ENCODE measurements at regions not wholly inside any gene's neighbourhood (a gene's known extent, or its start where the extent isn't known, plus 50 kb on each side); places are given as distances from the start of the nearest gene placed in this dataset.

- no peaks in the 10 kb centered on the region for H3K79me2 ChIP-seq (ENCODE audit: control insufficient read depth, low read length)
- H4K20me1 ChIP-seq (ENCODE audit: control insufficient read depth, insufficient read depth, low read depth, low read length), result no peaks in the 10 kb centered on the region
- TF ChIP-seq EZH2phosphoT487 (IDR thresholded peaks at IDR 0.05; ENCODE audit: borderline replicate concordance, low read length) (no peak), CTCF (IDR thresholded peaks at IDR 0.05; ENCODE audit: low read depth, low read length, poor library complexity, severe bottlenecking) (no peak)
- H3K4me3 ChIP-seq (ENCODE audit: low read length), result no peak overlapping the region
- H3F3A ChIP-seq (ENCODE audit: control insufficient read depth, insufficient read depth), result no peaks in the 10 kb centered on the region
- H3K27me3 ChIP-seq (ENCODE audit: control insufficient read depth, low read length), result 0 out of 2 replicates have a peak, but pooled peaks cover 3% of the 10 kb centered on the region
- H3K36me3 ChIP-seq (ENCODE audit: control insufficient read depth, low read length), result no peaks in the 10 kb centered on the region
- no peaks in the 10 kb centered on the region for H3K9me2 ChIP-seq (replicated peaks; ENCODE audit: control insufficient read depth, low read length)
- H3K4me1 ChIP-seq (ENCODE audit: control insufficient read depth, low read length), result no peaks in the 10 kb centered on the region
- H3K4me2 ChIP-seq (ENCODE audit: low read length), result no peak overlapping the region
- no peaks in the 10 kb centered on the region for H3K9me3 ChIP-seq (ENCODE audit: control insufficient read depth, insufficient read depth, low read length)
- H3K27ac ChIP-seq (ENCODE audit: low read depth, low read length), result no peak overlapping the region
Observed at GRCh38 chr15:39396979-39397615, 183.8 kb upstream of the THBS1 start.

- Histone ChIP-seq H3K79me2 (ENCODE audit: control insufficient read depth, low read length) (no peaks in the 10 kb centered on the region), H3K27me3 (ENCODE audit: control insufficient read depth, low read length) (0 out of 2 replicates have a peak, but pooled peaks cover 2% of the 10 kb centered on the region), H3K4me2 (ENCODE audit: low read length) (no peak overlapping the region), H3K9me2 (replicated peaks; ENCODE audit: control insufficient read depth, low read length) (no peaks in the 10 kb centered on the region), H3K4me3 (ENCODE audit: low read length) (no peak overlapping the region), H3F3A (ENCODE audit: control insufficient read depth, insufficient read depth) (no peaks in the 10 kb centered on the region), H3K36me3 (ENCODE audit: control insufficient read depth, low read length) (no peaks in the 10 kb centered on the region), H3K9me3 (ENCODE audit: control insufficient read depth, insufficient read depth, low read length) (no peaks in the 10 kb centered on the region), H3K4me1 (ENCODE audit: control insufficient read depth, low read length) (no peaks in the 10 kb centered on the region), H4K20me1 (ENCODE audit: control insufficient read depth, insufficient read depth, low read depth, low read length) (no peaks in the 10 kb centered on the region), H3K27ac (ENCODE audit: low read depth, low read length) (no peak overlapping the region)
- TF ChIP-seq EZH2phosphoT487 (IDR thresholded peaks at IDR 0.05; ENCODE audit: borderline replicate concordance, low read length) (no peak), CTCF (IDR thresholded peaks at IDR 0.05; ENCODE audit: low read depth, low read length, poor library complexity, severe bottlenecking) (no peak)
Observed at GRCh38 chr15:39397883-39398282, 183.0 kb upstream of the THBS1 start.

GRCh38 chr15:39399600-39399999 lies 181.3 kb upstream of the THBS1 start:
- Histone ChIP-seq H3K4me3 (ENCODE audit: low read length) (no peak overlapping the region), H3K36me3 (ENCODE audit: control insufficient read depth, low read length) (no peaks in the 10 kb centered on the region), H3K9me2 (replicated peaks; ENCODE audit: control insufficient read depth, low read length) (no peaks in the 10 kb centered on the region), H3F3A (ENCODE audit: control insufficient read depth, insufficient read depth) (no peaks in the 10 kb centered on the region), H3K79me2 (ENCODE audit: control insufficient read depth, low read length) (no peaks in the 10 kb centered on the region), H3K27me3 (ENCODE audit: control insufficient read depth, low read length) (no peaks in the 10 kb centered on the region), H3K27ac (ENCODE audit: low read depth, low read length) (no peak overlapping the region), H3K4me2 (ENCODE audit: low read length) (no peak overlapping the region), H3K4me1 (ENCODE audit: control insufficient read depth, low read length) (no peaks in the 10 kb centered on the region), H3K9me3 (ENCODE audit: control insufficient read depth, insufficient read depth, low read length) (no peaks in the 10 kb centered on the region), H4K20me1 (ENCODE audit: control insufficient read depth, insufficient read depth, low read depth, low read length) (no peaks in the 10 kb centered on the region)
- TF ChIP-seq EZH2phosphoT487 (IDR thresholded peaks at IDR 0.05; ENCODE audit: borderline replicate concordance, low read length) (no peak), CTCF (IDR thresholded peaks at IDR 0.05; ENCODE audit: low read depth, low read length, poor library complexity, severe bottlenecking) (no peak)
